LoVo (cell line): ENCODE measurements at regions not wholly inside any gene's neighbourhood (a gene's known extent, or its start where the extent isn't known, plus 50 kb on each side); places are given as distances from the start of the nearest gene placed in this dataset.
A peak's percentile ranks its signal among the peaks of the same experiment; 100 is the strongest.
"Not testable (repeated sequence)": the region's sequence is repeated elsewhere in the genome, so short reads cannot be mapped to it uniquely, and the experiment has no call there.

Experiments
- DNase-seq: peaks from one replicate; pipeline ENCODE4 v3.0.0-alpha.2; 2016; ENCODE audit warnings: low spot score

DNA sequence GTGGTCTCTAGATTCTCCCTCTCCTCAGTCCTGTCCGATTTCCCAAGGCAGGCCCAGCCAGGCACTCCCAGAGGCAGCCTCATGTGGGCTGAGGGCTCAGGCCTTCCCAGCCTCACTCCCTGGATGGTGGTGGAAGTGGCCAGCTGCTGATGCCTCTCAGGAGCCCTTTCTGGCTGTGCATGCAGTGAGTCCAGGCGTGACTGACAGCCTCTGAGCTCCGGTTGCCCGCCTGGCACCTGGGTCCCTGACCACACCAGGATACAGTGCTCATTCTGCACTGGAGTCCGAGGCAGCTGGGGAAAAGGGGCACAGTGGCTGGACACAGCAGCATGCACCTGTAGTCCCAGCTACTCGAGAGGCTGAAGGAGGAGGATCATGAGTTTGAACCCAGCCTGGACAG is 132.6 kb downstream of the CUL2 start:
- no peak for DNase-seq

GRCh38 chr10:34956756-34957155 is 133.4 kb downstream of the CUL2 start:
- DNase-seq = no peak

DNA sequence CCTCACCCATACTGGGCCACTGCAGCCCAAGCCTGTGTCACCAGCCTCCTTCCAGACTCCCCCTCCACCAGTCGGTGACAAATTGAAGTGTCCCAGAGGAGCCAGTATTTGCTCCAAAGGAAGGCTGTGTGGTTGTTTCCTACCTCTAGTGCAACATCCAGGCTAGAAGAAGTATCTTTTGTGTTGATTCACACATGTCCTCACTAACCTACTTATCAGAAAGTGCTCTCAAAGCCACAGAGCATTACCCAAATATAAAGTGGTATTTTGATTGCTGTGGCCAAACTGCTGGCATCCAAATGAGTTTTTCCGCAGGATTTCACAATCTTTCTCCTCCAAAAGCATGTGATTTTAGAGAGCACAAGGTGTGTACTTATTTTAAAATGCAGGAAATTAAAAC is 134.8 kb downstream of the CUL2 start:
- DNase-seq = no peak

- peak; percentile 8 for DNase-seq
These were observed 136.0 kb downstream of the CUL2 start for GRCh38 chr10:34954142-34954541.

- not testable (repeated sequence) for DNase-seq
These were observed 136.3 kb upstream of the PARD3 start for GRCh38 chr10:34951263-34951887.

GRCh38 chr10:34945951-34946522 is 130.9 kb upstream of the PARD3 start:
- DNase-seq = not testable (repeated sequence)

- DNase-seq = no peak
These were observed 126.6 kb upstream of the PARD3 start for GRCh38 chr10:34941471-34942357.

DNA sequence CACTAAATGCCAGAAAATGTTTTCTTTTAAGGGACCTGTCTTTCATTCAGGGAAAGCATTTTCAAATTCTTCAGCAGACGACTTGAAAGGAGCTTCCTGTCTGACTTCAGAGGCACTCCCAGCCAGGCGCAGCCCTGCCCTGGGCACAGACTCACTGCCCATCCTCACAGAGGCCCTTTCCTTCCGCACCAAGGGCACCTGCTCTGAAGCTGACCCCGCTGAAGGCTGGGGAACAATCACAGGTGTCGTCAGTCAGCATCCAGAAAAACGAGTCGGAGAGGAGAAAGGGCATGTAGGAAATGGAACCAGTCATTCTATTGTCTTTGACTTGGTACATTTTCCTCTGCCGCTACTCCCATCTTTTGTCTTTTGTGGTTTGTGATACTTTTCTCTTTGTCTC is 125.3 kb upstream of the PARD3 start:
- DNase-seq = no peak

DNA sequence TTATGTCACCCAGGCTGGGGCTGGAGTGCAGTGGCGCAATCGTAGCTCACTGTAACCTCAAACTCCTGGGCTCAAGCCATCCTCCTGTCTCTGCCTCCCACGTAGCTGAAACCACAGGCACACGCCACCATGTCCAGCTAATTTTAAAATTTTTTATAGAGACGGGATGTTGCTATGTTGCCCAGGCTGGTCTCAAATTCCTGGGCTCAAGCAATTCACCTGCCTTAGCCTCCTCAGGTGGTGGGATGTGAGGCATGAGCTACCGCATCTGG is 123.2 kb upstream of the PARD3 start:
- DNase-seq = no peak

- DNase-seq = not testable (repeated sequence)
These were observed 122.7 kb upstream of the PARD3 start for GRCh38 chr10:34937643-34938398.

- no peak for DNase-seq
These were observed 121.0 kb upstream of the PARD3 start for GRCh38 chr10:34936061-34936460.

DNA sequence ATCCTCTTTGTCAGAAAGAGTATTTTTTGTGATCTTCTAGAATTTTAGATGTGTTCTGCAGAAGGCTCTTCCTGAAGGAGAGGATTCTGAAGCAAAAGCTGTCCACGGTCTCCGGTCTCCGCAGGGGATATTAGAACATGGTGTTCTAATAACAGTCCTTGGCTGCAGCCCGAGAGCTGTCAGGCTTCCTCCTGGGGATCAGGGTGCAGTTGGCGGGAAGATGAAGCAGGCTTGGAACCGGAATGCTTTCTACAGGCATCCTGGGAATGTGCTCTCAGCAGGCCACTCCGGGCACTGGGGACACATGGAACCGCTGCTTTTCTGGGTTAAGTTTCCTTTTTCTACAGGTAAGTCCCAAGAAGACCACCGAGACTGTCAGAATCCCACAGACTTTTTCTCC is 118.6 kb upstream of the PARD3 start:
- no peak for DNase-seq

- DNase-seq = no peak
These were observed 117.1 kb upstream of the PARD3 start for GRCh38 chr10:34932235-34932634.

DNA sequence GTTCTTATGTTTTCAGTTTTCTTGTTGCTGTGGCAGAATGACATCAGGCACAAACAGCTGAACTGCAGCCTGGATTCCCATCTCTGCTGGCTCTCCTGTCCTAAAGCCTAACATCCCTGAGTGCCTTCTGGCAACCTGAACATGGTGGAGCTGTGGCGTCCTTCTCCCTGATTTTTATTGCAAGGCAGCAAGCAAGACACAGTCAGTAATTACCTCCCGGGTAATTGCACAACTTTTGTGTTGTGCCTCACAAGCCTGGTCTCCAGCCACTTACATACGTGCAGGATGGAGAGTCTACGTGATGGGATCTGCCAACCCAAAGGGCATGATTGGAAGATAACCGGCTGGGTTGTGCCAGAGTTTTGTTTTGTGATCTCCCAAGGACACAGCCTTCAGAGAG is 116.1 kb upstream of the PARD3 start:
- no peak for DNase-seq

DNA sequence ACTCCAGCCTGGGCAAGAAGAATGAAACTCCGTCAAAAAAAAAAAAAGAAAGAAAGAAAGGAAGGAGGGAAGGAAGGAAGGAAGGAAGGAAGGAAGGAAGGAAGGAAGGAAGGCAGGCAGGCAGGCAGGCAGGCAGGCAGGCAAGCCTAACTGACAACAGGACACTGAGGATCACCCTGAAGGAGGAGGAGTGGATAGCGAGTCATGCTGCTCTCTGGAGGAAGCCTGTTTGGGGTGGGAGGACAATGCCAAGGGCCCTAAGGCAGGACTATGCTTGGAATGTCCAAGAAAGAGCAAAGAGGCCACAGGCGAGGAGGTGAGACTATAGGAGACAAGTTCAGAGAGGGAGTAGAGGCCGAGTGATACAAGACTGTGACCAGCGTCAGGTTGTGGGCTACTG is 107.0 kb upstream of the PARD3 start:
- DNase-seq = no peak

GRCh38 chr10:34920578-34920977 is 105.5 kb upstream of the PARD3 start:
- DNase-seq = no peak

- DNase-seq = no peak
These were observed 103.8 kb upstream of the PARD3 start for GRCh38 chr10:34918776-34919315.

DNA sequence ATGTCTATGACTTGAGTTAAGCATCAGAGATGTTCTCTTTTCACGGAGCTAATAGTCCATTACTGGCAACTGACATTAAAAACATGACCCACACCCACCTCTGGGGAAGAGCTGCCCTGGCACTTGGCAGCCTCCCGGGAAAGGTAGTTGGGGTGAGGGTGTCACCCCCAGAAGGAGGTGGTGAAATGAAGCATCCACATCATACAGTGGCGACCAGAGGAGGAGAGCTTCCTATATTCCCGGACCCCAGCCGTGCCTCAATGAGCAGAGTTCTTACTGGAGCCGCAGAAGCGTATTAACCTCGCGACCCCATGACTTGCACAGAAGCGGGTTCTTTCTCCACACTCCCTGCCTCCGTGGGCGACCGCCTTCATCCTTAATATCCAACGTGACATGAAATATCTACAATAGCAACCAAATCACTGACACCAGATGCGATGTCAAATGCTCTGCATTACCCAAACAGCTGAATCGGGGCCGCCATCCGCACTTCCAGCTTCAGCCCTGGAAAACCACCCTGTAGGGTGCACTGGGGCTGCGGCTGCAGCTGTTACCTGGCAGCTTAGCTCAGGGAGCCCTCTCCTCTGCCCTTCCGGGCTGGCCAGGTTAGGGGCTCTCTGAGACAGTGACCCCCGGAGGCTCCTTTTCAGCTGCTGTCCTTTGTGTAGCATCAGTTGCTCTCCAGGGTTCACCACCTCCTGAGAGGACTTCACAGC is 103.1 kb upstream of the PARD3 start:
- DNase-seq = no peak

GRCh38 chr10:34916314-34916713 is 101.2 kb upstream of the PARD3 start:
- DNase-seq = no peak

DNA sequence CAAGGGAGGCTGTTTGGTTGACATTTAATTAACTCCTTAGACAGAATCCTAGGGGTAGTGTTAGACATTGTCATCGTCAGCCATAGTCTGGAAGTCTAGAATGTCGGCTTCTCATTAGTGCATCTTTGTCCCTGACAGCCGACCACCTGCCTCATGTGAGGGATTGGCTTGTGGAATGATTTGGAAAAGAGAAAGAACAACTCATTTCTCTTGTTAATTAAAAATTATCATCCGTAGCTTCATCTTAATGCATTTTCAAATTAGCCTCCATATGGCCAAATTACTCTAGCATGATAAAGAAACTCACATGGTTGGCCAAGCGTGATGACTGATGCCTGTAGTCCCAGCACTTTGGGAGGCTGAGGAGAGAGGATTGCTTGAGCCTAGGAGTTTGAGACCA is 97.7 kb upstream of the PARD3 start:
- DNase-seq = no peak

DNA sequence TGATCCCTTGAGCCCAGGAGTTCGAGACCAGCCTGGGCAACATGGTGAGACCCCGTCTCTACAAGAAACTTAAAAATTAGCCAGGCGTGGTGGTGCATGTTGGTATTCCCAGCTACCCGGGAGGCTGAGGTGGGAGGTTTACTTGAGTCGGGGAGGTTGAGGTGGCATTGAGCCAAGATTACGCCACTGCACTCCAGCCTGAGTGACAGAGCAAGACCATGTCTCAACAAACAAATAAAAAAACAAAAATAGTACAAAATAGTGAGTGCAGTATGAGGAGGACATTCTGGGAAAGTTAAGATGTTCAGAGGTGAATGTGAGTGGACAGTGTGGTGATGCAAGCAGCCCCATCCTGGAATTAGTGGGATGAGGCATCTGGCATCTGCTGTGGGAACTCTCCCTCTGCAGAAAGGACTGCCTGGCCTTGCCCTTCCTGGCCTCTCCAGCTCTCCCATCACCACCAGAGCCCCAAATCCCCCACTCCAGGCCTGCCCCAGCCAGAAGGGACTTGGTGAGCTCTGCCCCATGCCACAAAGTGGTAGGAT is 96.6 kb upstream of the PARD3 start:
- no peak for DNase-seq

- DNase-seq = no peak
These were observed 93.4 kb upstream of the PARD3 start for GRCh38 chr10:34908481-34908880.
